Activated naive CD4-positive, alpha-beta T cell (primary cell): ENCODE measurements at regions not wholly inside any gene's neighbourhood (a gene's known extent, or its start where the extent isn't known, plus 50 kb on each side); places are given as distances from the start of the nearest gene placed in this dataset.

Experiments used
- DNase-seq, 4 experiments: peaks; one replicate each; lab custom pipeline; 2025; lab: John Stamatoyannopoulos, UW

- DNase-seq = no peak
These were observed 149.7 kb upstream of the IRX4 start for GRCh38 chr5:2032432-2032831.

DNA sequence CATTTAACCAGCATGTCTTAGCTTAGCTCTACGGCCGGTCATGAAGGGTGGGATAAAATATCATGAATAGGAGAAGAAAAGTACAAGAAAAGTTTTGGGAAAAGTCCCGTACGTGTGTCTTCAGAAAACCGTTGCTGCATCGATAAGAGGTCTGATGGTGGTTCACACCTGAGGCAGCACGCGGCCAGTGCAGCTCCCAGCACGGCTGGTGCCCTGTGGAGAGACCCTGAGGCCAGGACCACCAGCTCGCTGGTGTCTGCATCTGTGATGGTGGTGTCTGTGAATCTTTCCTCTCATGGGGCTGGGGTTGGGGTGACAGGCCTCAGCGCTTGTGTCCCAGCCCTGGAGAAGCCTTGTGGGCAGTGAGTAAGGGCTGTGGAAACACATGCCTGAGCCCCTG, 148.9 kb upstream of the IRX4 start:
- DNase-seq = no peak

- DNase-seq = no peak
These were observed 147.4 kb upstream of the IRX4 start for GRCh38 chr5:2030131-2030530.

GRCh38 chr5:2029206-2029605, 146.5 kb upstream of the IRX4 start:
- no peak for DNase-seq

DNA sequence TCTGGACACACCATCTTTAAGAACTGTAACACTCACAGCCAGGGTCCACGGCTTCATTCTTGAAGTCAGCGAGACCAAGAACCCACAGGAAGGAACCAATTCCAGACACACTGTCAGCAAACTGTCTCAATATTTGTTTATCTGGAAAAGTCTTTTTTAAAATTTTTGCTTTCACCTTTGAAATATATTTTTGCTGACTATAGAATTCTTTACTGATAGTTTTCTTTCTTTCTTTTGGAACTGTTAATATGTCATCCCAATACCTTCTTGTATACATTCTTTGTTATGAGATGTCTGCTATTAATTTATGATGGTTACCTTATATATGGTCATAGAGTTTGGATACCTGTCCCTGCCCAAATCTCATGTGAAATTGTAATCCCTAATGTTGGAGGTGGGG, 145.1 kb upstream of the IRX4 start:
- no peak for DNase-seq

GRCh38 chr5:2024986-2025721, 142.4 kb upstream of the IRX4 start:
- no peak for DNase-seq

GRCh38 chr5:2023196-2023595, 140.5 kb upstream of the IRX4 start:
- DNase-seq = no peak

GRCh38 chr5:2022436-2022835, 139.7 kb upstream of the IRX4 start:
- DNase-seq = no peak

DNA sequence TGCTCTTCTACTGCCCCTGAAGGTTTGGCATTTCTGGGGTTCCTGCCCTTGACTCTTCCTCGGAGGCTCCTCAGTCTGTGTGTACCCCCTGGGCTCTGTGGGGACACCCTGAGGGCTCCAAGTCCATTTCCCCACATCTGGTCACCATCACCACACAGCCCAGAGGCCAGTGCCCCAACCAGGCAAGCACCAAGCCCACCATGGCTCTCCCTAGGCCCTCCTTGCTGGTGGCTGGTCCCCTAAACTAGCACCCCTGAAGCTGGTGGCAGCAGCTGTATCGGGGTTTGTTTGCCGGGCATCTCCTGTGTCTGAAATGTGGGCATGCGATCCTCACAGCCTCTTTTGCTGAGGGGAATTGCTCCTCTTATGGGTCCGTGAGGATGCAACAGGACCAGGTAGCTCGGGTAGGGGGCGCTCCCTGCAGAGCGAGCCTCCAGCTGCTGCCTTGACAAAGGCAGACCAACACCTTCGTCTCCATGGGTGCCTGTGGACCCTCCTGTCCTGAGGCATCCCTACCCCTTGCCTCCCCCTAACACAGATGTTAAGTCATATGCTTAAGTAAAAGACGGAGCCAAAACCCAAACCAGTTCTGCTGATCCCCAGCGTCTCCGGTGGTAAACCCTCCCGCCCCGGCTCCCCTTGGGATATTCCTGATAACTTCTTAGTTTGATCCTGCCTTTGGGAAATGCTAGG, 138.9 kb upstream of the IRX4 start:
- no peak for DNase-seq

GRCh38 chr5:2020730-2021129, 138.0 kb upstream of the IRX4 start:
- no peak for DNase-seq

DNA sequence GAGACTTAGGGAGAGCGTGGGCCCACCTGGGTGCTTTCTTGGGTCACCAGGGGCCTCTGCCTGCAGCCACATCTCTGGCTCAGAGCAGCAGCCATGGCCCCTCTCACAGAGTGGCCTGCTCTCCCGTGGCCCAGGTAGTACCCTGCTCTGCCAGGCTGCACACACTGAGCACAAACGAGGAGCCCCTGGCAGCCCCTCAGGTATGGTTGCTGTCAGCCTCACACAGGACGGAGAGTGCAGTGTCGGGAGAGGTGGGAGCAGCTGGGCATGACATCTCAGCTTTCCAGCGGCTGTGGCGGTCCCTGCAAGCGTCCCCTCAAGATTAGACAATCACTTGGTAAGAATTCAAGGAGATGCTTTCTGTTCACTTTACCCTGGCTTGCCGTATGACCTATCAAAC, 137.0 kb upstream of the IRX4 start:
- no peak for DNase-seq

DNA sequence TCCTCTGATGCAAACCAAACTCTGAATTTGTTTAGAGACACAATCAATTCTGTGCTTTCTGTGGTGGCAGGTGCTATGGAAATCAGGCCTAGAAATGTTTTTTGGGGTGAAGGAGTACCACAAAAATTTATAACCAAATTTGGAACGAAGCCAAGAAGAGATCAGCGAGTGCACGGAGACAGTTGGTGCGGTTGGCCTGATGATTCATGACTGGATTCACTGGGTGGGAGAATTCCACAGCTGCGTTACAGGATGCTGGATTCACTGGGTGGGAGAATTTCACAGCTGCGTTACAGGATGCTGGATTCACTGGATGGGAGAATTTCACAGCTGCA, 135.6 kb upstream of the IRX4 start:
- DNase-seq = no peak

DNA sequence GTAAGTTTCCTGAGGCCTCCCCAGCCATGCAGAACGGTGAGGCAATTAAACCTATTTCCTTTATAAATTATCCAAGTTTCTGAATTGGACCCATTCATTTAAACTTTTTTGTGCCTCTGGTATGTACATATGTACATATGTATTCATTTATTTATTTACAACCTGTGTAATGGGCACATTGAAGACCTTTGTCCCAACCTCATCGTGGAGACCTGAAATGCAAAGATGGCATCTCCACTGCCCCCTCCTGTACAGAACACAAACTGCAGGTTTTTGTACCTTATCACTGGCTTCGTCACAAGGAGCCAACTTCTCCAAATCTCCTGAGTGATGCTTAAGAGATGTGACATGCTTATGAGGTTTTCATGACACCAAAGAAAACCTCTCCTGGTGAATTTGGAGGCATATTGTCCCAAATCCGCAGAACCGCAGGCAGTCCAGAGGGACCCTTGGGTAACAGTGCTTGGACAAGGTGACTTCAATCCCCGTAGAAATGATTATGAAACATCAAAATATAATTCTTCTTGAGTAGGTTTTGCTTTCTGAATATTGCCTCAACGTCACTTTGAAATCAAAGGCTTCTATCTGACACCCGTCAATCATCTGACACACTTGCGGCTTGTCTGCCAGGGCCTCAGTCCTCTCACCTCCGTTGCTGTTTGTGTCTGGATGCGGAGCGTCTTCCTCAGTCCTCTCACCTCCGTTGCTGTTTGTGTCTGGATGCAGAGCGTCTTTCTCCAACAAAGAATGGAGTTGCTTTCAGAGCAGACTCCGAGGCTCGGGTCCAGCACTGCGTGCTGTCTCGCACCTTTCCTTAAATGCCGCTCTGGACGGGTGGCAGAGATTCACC, 135.0 kb upstream of the IRX4 start:
- no peak for DNase-seq

DNA sequence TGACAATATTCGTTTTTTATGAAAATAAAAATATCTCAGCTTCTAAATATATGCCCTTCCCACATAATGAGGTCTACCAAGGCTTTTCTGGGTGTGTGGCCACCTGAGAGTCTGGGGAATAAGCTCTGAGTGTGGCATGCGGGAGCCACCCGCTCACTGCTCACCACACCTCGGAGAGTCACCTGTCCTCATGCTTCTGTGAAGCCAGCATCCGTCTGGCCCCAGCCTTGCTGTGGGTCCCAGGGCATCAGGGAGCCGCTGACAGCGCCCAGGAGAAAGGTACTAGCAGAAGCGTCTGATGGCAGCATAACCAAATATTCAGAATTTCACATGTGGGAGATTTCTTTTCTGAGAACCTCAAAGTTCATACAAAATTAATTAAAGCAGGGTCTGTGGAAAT, 133.2 kb upstream of the IRX4 start:
- no peak for DNase-seq

- DNase-seq = no peak
These were observed 132.6 kb upstream of the IRX4 start for GRCh38 chr5:2015124-2015848.

GRCh38 chr5:2014058-2014610, 131.4 kb upstream of the IRX4 start:
- no peak for DNase-seq

DNA sequence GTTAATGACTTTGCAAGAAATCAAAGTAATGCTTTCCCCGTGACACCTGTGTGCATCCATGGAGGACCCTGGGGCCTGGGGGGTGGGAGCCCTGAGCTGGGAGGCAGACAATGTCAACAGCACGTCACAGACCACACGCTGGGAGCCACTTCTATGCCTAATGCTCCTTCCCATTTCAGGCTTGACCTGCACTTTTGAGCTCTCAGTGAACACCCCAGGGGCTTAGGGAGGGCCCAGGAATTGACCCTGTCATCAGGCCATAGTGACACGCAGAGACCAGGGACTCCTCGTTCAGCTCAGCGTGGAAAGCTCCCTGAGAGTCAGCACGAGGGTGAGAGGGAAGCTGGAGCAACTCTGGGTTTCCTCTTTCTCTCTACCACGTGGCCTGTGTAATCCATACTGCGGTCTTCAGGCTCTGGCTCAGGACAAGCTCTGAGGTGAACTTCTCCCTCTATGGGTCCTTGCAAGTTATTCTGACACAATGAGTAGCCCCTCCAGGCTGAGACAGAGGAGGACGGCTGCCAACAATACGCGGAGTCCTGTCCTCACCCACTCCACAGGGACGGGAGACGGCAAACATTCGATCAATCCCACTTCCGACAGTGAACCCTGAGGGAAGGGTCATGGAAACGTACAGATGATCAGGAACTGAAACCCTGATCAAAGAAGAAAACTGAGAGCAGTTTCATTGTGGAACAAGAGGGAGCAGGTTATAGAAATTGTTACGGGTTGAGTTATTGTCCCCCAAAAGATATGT, 130.8 kb upstream of the IRX4 start:
- DNase-seq = no peak

GRCh38 chr5:2012885-2013284, 130.2 kb upstream of the IRX4 start:
- DNase-seq = no peak

DNA sequence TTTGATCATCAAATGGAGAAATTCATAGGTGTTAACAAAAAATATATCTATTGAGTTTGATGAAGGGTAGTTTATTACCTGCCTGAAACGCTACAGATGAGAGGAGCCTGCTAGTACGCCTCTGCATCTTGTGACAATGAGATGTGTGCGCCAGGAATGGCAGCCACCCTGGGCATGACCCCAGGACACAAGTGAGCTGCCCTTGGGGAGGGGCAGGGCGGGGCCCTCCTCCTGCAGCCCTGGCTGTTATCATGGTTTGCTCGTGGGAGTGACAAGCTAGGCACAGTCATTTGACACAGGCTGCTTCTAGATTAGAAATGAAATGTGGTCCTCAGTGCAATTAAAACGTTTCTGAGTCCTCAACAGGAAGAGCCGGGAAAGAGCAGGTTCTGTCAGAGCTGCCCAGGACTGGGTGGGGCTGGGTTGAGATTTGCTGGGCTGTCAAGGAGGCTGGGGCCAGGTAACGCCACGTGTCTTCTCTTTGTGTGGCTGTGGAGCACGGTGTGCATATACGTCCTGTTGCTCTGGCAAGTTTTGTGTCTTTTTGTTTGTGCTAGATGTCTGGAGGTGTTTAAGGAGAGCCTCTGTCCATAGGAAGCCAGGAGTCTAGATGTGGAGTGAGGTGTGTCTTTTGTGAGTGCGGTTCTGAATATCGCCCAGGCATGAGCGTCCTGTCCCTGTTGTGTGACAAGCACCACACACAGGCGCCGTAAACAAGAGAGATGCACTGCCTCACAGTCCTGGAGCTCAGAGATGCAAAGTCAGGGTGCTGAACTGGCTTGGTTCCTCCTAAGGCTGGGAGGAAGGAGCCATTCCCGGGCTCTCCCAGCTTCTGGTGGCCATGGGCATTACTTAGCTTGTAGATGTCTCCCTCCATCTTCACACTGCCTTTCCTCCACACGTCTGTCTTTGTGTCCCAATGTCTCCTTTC, 129.0 kb upstream of the IRX4 start:
- DNase-seq = no peak

DNA sequence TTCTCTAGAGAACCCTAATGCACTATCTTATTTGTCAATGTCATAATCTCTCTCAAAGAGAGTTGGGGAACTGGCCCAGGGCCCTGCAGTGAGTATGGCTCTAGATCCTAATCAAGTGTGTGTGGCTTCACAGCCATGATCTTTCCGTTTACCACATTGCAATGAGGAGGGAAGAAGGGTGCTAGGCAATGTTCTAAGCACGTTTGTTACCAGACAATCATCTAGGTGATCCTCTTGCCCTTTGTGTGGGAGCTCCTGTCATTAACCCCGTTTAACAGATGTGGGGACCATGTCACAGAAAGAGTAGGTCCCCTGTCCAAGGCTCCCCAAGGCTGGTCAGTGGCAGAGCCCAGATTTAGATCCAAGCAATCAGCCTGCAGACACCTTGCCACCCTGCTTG, 128.2 kb upstream of the IRX4 start:
- DNase-seq = no peak
